ENCODE measurements at regions not wholly inside any gene's neighbourhood (a gene's known extent, or its start where the extent isn't known, plus 50 kb on each side); places are given as distances from the start of the nearest gene placed in this dataset.

DNA sequence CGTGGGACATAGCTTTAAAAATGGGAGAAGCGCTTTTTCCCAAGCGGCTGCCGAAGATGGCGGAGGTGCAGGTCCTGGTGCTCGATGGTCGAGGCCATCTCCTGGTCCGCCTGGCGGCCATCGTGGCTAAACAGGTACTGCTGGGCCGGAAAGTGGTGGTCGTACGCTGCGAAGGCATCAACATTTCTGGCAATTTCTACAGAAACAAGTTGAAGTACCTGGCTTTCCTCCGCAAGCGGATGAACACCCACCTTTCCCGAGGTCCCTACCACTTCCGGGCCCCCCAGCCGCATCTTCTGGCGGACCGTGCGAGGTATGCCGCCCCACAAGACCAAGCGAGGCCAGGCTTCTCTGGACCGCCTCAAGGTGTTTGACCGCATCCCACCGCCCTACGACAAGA lies 245.5 kb downstream of the MRPL39 start:
- no peak for TF ChIP-seq MAFK (IDR thresholded peaks at IDR 0.05; ENCODE audit: low read depth, low read length)
- TF ChIP-seq CTCF (conservative IDR thresholded peaks at IDR 0.05; ENCODE audit: low read depth, low read length) = no peak
- TF ChIP-seq RAD21 (IDR thresholded peaks at IDR 0.05; ENCODE audit: low read length) = no peak
- TF ChIP-seq, protein P1, sequence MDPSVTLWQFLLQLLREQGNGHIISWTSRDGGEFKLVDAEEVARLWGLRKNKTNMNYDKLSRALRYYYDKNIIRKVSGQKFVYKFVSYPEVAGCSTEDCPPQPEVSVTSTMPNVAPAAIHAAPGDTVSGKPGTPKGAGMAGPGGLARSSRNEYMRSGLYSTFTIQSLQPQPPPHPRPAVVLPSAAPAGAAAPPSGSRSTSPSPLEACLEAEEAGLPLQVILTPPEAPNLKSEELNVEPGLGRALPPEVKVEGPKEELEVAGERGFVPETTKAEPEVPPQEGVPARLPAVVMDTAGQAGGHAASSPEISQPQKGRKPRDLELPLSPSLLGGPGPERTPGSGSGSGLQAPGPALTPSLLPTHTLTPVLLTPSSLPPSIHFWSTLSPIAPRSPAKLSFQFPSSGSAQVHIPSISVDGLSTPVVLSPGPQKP (IDR thresholded peaks at IDR 0.05; ENCODE audit: borderline replicate concordance, low read depth, low read length) = no peak
- TF ChIP-seq POLR2A (IDR thresholded peaks at IDR 0.05; ENCODE audit: low read depth, low read length) = no peak

Data from IMR-90 (cell line).